GM19238 (cell line): ENCODE measurements at regions not wholly inside any gene's neighbourhood (a gene's known extent, or its start where the extent isn't known, plus 50 kb on each side); places are given as distances from the start of the nearest gene placed in this dataset.
"Not testable (repeated sequence)": the region's sequence is repeated elsewhere in the genome, so short reads cannot be mapped to it uniquely, and the experiment has no call there.

Experiments used
- DNase-seq: peaks from one replicate; pipeline ENCODE4 v3.0.0; 2011; ENCODE audit warnings: low spot score; ENCODE audit not compliant: insufficient read length

DNA sequence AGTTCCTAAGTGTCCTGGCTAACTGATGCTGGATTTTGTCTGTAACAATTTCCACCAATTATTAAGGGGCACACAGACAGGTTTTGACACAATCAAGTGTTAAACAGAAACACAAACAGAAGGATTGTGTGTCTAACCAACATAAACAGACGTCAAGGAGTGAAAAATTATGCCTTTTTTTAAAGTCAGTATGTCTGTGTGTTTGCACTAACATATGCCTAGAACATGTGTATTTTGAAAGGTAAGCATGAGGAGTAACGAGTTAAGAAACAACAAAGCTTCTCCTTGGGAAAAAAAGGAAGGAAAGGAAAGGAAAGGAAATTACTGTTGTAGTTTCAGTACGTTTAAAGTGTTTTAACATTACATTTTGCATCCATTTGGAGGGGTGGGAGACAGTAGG is 466.3 kb upstream of the ID4 start:
- DNase-seq = no peak

DNA sequence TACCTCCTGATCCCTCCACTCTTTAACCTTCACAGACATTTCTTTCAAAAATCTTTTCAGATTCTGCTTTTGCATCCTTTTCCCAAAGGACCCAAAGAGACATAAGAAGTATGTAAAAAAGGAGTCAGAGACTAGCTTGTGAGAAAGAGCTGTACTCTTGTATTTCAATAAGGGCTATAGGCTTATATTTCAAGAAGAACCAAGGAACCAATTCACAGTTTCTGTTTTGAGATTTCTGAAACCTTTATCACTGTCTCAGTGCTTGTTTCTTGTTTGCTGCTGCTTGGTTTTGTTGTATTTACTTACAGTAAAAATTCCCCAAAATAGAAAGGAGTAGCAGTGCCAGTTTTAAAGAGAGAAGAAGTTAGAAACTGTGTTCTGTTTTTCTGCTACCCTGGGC is 461.6 kb upstream of the ID4 start:
- DNase-seq = no peak

DNA sequence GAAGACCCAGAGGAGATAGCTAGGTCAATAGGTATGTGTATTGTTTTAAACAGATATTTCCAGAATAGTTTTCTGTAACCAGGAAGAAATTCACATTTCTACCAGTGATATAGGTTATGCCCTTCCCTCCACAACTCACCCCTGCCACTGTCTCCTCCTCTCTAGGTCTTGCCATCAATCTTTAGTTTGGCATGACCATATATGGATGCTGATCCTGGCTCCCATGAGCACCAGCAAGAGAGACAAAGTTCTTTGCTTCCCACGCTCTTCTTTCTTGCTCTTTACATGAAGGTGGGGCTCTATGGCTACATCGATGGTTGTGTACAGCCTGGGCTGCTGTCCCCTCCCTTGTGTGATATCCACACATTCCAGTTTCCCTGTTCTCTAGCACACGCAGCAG is 459.4 kb upstream of the ID4 start:
- no peak for DNase-seq

DNA sequence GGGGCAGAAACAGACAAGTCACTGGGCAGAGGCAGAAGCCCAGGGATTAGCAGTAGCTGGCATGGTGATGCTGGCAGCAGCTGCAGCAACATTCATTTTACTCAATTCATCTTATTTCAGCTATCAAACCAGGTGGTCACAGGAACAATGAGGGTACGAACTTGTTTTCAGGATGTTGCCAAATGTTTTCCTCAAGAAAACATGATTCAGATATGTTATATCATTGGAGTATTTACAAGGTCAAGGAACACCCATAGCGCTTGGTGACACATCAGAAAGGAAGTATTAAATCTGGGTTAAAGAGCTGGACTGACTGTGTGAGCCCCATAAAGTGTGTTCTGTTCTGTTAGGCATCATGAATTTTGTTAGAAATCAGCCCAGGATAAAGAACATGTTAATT is 456.9 kb upstream of the ID4 start:
- DNase-seq = no peak

DNA sequence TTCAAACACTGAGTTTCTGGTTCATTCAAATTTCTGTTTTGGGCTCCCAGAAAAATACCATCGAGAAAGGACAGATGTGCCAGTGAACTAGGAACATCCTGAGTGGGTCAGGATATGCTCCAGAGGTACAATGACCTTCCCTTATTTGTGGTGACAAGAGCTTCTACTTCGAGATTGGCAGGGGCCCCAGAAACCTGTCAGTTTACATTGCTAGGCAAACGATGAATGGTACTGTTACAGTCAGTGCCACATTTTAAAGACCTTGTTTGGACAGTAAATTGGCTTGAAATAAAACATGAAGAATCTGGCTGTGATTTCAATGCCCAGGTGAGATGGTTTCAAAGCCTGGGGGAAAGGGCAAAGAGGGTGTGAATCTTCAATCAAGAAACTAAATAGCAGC is 454.5 kb upstream of the ID4 start:
- DNase-seq = no peak

DNA sequence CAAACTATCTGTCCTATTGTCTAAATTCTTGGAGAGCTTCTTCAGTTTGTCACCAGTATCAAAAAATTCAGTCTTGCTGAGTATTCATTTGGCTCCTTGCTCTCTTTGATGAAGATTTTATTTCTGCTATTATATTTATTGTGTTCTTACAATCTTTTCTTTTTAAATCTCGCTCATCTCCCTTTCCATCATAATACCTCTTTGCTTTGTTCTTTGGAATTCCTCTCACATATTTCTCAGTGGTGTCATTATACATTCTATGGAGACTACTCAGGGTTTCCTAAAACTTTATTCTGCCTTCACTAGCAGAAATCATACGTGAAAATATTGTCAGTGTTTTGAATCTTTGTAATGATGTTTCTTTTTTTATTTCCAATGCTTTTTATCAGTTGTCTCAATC is 445.2 kb upstream of the ID4 start:
- DNase-seq = no peak

DNA sequence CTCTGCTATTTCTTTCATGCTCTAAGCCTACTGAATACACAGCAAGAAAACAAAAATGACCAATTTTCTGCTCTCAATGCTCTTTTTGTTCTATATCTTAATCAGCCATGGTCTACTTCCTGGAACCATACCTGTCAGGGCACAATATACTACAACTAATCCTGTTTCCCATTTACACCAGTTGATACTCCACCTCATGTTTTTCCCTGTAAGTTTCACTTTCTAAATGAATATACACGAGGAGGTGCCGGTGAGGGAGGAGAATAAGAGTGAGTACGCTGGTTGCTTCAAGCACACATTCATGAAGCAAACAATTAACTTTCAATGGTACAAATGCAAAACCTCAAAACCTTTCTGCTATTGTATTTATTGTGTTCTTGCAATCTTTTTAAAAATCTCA is 443.1 kb upstream of the ID4 start:
- DNase-seq = no peak

DNA sequence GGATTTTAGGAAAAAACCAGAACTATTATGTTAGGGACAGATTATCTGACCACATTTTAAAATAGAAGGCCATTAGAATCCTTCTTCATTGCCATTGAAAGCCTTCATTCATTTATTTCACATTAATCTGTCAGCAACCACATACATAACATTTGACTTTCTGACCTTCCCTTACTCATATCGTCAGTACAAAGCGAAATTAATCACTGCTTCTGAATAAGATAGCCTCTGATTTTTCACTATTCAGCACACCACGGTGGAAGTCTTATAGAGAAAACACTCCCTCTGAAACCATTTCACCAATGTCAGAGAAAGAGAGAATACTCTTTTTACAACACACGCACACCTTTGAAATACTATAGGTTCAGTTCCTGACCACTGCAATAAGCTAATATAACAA is 442.5 kb upstream of the ID4 start:
- no peak for DNase-seq

DNA sequence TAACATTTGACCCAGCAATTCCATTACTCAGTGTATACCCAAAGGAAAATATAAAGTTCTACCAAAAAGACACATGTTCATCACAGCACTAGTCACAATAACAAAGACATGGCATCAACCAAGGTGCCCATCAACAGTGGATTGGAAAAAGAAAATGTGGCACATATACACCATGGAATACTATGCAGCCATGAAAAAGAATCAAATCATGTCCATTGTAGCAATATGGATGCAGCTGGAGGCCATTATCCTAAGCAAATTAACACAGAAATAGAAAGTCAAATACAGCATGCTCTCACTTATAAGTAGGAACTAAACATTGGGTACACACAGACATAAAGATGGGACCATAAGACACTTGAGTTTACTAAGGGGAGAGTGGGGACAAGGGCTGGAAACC is 441.9 kb upstream of the ID4 start:
- no peak for DNase-seq

DNA sequence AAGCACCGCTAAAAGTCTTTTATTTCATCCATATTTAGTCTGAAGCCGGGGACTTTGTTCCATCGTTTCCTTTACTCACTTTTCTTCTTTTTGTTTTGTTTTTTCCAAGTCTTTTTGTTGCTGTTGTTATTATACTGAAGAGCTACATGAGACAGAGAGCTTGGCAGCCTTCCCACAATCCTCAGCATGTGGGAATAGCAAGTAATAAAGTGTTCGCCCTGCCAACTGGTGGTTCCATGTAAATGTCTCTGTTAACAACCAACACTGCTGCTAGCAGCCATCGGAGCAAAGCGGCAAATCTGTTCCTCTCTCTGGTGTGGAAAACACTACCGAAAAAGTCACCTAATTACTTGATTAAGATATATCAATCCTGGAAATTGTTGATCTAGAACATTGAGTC is 437.8 kb upstream of the ID4 start:
- DNase-seq = no peak

DNA sequence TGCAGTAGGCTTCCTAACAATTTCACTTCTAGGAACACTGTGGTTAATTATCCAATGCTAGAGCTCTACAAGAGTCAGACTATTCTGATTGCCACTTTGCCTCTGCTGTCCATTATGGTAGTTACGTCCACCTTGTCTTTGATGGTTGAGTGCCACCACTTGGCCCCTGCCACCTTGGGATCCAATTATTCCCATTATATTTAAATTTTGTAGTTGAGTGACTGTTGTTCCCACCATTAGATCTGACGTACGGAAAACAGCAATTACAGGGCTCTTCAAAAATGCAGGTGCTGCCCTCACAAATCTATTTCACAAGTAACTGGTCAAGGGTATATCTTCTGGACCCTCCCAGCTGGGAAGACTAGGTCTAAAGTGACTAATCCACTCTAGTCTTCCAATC is 432.3 kb upstream of the ID4 start:
- not testable (repeated sequence) for DNase-seq

DNA sequence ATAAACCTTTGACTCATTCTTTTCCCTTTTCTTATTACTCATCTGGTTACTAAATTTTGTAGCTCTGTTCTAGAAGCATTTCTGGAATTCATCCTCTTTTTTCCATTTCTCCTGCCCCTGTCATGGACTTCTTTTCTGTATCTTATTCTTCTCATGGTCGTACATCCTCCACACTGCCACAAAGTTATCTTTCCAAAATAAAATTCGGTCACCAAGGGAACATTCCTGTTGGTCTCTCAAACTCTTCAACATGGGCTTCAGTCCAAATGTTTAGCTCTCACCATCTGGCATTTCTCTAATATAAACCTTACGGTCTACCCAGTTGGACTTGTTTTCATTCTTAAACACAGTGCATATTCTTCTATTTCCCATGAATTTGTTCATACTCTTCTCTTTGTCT is 428.8 kb upstream of the ID4 start:
- no peak for DNase-seq

DNA sequence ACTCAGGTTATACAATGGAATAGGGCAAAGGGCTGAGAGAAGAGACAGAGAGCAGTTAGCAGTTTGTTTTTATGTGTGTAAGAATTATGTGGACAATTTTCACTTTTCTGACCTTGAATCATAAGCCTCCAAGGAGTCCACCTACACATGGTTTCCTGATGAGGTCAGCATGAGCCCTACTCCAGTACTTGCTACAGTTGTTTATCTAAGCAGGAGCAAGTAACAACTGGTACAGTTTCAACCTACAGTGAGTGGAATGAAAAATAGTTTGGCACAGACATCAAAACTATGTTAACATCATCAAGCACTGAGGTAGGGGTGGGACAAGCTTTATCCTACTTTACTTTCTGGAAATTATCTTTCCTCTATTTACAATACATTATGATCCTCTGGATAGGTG is 426.7 kb upstream of the ID4 start:
- no peak for DNase-seq

DNA sequence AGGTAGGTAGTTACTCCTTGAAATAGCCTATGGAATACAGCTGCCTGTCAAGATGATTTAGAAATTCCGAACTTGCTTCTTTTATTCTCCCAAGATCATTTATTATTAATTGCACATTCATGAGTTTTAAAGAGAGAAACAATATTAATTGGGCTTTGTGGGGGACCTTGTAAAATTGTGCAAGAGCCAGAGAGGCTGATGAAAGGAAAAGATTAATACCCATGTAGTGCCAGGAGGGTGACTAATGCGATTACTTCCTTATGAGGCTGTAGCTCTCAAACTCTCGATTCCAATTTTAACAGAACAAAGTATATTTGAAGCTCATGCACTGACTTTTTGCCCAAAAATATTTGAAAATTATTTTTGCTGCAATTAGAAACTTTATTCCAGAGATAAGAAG is 423.8 kb upstream of the ID4 start:
- no peak for DNase-seq

DNA sequence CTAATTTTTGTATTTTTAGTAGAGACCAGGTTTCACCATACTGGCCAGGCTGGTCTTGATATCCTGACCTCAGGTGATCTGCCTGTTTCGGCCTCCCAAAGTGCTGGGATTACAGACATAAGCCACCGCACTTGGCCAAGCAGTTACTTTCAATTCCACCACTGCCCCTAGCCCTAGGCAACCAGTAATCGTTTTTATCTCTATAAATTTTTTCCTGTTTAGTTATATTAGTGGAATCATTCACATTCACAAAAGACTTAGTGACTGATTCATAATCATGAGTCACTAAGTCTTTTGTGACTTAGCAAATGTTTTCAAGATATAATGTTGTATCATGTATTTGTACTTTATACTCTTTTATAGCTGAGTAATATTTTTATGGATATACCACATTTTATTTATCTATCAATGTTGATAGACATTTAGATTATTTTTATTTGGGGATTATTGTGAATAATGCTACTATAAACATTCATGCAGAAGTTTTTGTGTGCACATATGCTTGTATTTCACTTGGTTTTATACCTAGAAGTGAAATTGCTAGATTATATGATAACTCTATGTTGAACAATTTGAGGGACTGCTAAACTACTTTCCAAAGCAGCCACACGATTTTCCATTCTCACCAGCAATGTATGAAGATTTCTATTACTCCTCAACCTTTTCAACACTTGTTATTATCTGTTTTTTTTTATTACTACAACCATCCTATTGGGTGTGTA is 421.4 kb upstream of the ID4 start:
- no peak for DNase-seq

DNA sequence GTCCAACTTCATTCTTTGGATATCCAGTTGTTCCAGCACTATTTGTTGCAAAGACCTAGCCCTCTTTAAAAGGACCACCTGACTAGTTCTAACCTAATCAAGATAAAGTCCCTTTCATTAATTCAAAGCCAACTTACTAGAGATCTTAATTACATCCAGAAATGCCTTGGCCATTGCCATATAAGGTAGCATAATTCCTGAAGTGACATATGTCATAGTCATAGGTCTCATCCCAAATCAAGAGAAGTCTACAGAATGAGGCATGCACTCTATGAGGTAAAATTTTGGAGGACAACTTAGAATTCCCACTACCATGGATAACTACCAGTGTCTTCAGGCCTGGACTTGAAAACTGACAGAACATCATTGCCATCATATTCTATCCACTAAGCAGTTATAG is 420.4 kb upstream of the ID4 start:
- no peak for DNase-seq

DNA sequence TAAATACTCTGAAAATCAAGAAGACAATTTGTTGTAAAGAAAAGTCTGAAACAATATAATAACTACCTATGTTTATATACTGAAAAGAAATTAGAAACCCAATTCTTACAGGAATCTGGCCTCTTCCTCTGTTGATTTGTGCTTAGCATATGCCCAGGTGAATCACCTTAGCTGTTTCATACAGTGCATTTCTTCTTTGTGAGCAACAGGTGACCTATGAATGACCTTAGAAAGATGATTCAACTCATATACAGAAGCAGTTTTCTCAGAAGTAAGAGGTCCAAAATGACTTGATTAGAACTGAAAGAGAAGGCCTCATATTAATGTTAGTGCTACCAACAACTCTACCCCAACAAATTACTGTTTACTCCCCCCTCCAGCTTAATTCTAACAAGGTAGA is 419.5 kb upstream of the ID4 start:
- DNase-seq = no peak

DNA sequence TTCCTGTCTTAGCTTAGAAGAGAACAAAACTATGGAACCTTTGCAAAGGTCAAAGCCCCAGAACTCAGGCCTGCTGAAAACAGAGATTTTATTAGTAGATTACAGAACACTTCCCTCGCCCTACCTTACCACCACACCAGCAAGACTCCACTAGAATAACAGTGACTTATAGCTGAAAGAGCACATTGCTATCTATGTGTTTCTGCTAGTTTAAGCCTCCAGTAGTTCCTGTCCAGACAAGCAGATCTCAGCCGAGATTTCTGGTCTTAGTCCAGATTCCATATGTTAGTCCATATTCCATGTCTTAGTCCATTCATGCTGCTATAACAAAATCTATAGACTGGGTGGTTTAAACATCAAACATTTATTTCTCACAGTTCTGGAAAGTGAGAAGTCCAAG is 412.3 kb upstream of the ID4 start:
- DNase-seq = no peak

DNA sequence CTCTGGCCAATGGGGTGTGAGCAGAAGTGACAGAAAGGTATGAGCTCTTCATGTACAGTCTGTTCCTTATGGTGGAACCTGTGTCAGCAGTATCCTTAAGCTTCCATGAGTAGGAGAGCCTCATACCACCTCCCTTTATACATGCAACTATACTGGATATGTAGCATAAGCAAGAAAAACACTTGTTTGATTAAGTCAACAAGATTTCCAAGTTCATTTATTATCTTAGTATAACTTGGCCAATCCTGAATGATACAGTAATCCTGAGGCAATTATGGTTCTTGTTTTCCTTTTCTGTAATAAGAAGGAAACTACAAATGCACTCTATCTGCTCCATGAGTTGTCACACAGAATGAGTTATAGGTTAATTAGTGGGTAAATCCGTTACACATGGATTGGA is 409.6 kb upstream of the ID4 start:
- no peak for DNase-seq

DNA sequence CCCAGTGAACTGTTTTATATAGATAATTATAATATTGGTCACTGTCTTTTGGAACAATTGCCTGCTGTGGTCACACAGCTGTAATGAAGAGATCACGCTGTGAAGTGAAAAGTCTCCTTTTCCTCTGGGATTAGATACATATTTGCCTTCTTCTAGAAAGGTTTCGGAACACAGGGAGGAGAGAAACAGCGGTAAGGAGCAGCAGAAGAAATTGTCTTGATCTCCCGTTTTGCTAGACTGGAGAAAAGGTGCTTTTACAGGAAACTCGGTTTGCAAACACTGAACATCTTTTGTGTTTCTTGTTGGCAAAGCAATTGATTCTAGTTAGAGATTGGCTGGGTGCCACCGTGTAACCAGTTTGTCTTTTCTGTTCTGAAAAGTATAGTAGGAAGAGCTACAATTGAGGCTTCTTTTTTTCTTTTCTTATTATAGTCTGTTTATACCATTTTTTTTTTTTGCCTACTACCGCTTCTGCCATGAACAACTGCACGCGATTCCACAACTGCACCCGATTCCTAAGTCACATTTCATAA is 404.1 kb upstream of the ID4 start:
- DNase-seq = no peak

DNA sequence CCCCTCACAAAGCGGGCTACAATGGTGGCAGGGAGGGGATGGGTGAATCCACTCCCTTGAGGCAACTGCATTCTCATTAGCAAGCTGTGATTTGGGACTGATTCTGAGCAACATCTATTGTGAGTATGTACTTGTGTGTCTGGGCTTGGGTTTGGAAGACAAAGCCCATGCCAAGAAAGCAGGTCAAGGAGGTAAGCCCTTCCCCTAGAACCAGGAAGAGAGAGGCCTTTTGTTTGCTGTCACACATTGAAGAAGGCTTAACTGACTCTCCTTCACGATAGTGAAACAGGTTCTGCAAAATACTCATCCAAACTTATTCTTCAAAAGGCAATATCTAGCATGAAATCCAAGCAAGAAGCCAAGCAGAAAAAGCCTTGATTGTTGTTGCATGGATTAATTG is 403.1 kb upstream of the ID4 start:
- no peak for DNase-seq

DNA sequence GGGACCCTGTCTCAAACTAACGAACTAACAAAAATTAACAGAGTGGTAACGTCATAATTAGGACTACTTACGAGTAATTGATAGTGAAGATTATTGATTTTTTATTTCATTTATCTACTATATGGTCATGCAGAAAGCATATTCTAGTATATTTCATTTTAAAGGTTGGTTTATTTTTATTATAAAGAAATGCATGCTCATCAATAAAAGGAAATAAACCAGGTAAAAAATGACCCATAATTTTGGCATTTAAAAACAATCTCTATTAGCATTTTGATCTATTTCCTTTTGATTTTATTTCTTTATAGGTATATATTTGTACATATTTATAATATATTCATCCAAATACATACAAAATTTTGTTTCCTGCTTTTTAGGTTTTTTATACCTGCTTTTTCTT is 401.4 kb upstream of the ID4 start:
- DNase-seq = no peak

DNA sequence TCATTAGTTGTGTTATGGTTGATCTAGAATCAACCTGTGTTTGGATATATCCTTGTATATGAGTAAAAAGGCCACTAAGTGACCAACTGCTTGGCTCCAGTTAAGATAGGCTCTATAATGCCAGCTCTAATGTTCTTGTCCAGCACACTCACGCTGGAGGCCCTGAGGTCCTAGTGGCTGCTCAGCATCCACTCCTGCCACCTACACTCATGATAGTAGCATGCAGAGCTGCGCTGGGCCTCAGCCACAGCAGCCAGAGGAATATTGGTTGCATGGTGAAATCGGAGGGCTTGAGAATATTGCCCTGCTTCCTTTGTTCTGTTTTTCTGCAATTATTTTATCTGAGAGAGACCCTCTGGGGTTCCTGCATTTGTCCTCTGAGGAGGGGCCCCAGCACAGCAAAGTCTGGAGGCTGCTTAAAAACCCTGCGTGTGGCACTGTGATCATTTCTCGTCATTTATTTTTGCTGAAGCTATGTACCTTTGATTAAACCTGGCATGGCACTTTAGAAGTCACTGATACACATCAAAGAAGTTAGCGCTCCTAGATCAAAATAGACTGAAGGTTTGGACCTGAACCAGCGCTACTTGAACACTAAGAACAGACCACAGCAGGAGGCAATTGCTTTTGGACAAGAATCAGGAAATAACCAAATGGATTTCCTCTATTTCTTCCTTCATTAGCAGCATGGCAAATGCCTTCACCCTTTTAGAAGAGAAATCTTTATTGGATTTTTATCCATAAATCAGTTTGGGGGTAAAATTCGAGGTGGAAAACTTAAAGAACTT is 398.4 kb upstream of the ID4 start:
- DNase-seq = no peak
